ENCODE measurements at regions not wholly inside any gene's neighbourhood (a gene's known extent, or its start where the extent isn't known, plus 50 kb on each side); places are given as distances from the start of the nearest gene placed in this dataset.

DNA sequence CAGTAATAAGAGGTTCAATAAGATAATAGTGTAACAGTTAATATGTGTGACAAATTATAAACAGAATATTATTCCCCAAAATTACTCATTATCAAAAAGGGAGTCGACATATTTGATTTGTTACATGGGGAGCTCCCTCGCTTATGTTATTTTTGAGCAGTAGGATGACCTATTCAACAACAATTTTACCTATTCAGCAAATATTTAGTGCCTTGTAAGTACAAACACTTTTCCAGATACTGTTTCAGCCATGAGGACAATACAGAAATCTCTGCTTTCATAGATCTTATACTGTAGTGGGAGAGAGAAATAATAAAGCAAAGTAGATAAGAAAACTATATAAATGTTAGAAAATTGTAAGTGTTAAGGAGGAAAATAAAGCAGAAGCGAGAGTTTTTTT is 1342.8 kb upstream of the WWC1 start:
- DNase-seq: no peak
- H2BK120ac ChIP-seq (ENCODE audit: insufficient read depth, low read length, poor library complexity): no peak overlapping the region
- H2BK12ac ChIP-seq (ENCODE audit: low read length): no peak overlapping the region
- no peak overlapping the region for H2AFZ ChIP-seq (ENCODE audit: insufficient read depth, low read length, poor library complexity)
- no peaks in the 10 kb centered on the region for H3K36me3 ChIP-seq (ENCODE audit: control insufficient read depth in 1 of 2, insufficient read depth in 2 of 2, low read length in 2 of 2)
- no peaks in the 10 kb centered on the region for H3K27me3 ChIP-seq (ENCODE audit: insufficient read depth, low read length)
- H2AK5ac ChIP-seq (ENCODE audit: low read length): no peak overlapping the region
- no peak overlapping the region for H3K4me3 ChIP-seq (ENCODE audit: low read depth, low read length)
- H3K9me3 ChIP-seq (ENCODE audit: insufficient read depth, low read depth, low read length): no peaks in the 10 kb centered on the region
- no peak overlapping the region for H3K4me2 ChIP-seq (ENCODE audit: low read length)
- H3K79me2 ChIP-seq (ENCODE audit: control insufficient read depth, insufficient read depth, low read length, poor library complexity): no peaks in the 10 kb centered on the region
- H2BK5ac ChIP-seq (ENCODE audit: low read depth, low read length, poor library complexity): no peak overlapping the region
- no peaks in the 10 kb centered on the region for H3K79me1 ChIP-seq (ENCODE audit: low read length)
- H3K23ac ChIP-seq (ENCODE audit: low read length): no peak overlapping the region
- H3K27ac ChIP-seq (ENCODE audit: low read depth, low read length): no peak overlapping the region
- no peak overlapping the region for H3K14ac ChIP-seq (ENCODE audit: low read length)
- no peak overlapping the region for H3K18ac ChIP-seq (ENCODE audit: low read length)
- H3K4me1 ChIP-seq (ENCODE audit: control insufficient read depth in 1 of 2, insufficient read depth in 2 of 2, low read length in 2 of 2): no peaks in the 10 kb centered on the region
- 100% methylated on average over 1 of the region's 3 CpGs for WGBS (ENCODE audit: extremely low coverage, insufficient coverage, insufficient read length)
- no peak overlapping the region for H4K12ac ChIP-seq (ENCODE audit: low read depth, low read length)
- H3K9ac ChIP-seq (ENCODE audit: low read length): no peak overlapping the region
- no peak overlapping the region for H3K4ac ChIP-seq (ENCODE audit: low read depth, low read length)
- no peak overlapping the region for H4K8ac ChIP-seq (ENCODE audit: low read depth, low read length)
- no peak overlapping the region for H4K91ac ChIP-seq (ENCODE audit: low read depth, low read length)

DNA sequence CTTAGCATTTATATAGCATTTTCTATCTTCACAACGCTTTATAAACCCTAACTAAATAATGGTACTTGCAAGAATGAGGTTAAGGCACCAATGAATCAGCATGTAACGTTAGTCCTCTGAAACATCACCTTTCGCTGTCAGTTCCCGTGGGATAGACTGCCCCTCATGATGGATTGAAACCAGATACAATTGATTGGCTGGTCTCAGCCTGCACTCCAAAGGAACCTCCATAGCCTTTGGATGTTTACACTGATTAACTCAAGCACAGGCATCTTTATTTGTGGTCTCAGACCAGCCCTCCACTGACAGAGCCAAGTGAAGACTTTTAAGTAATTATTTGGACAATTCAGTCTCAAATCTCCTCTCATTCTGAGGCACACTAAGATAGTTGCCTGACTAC is 1339.4 kb upstream of the WWC1 start:
- Histone ChIP-seq H2BK5ac (ENCODE audit: low read depth, low read length, poor library complexity) (no peak overlapping the region), H3K4me3 (ENCODE audit: low read depth, low read length) (no peak overlapping the region), H3K18ac (ENCODE audit: low read length) (no peak overlapping the region), H2BK120ac (ENCODE audit: insufficient read depth, low read length, poor library complexity) (no peak overlapping the region), H3K4me2 (ENCODE audit: low read length) (no peak overlapping the region), H3K4ac (ENCODE audit: low read depth, low read length) (no peak overlapping the region), H4K8ac (ENCODE audit: low read depth, low read length) (no peak overlapping the region), H3K4me1 (ENCODE audit: control insufficient read depth in 1 of 2, insufficient read depth in 2 of 2, low read length in 2 of 2) (no peaks in the 10 kb centered on the region), H2AK5ac (ENCODE audit: low read length) (no peak overlapping the region), H2BK12ac (ENCODE audit: low read length) (no peak overlapping the region), H3K23ac (ENCODE audit: low read length) (no peak overlapping the region), H3K79me2 (ENCODE audit: control insufficient read depth, insufficient read depth, low read length, poor library complexity) (no peaks in the 10 kb centered on the region), H3K9ac (ENCODE audit: low read length) (no peak overlapping the region), H3K27me3 (ENCODE audit: insufficient read depth, low read length) (no peaks in the 10 kb centered on the region), H4K91ac (ENCODE audit: low read depth, low read length) (no peak overlapping the region), H3K9me3 (ENCODE audit: insufficient read depth, low read depth, low read length) (no peaks in the 10 kb centered on the region), H3K36me3 (ENCODE audit: control insufficient read depth in 1 of 2, insufficient read depth in 2 of 2, low read length in 2 of 2) (no peaks in the 10 kb centered on the region), H3K27ac (ENCODE audit: low read depth, low read length) (no peak overlapping the region), H3K14ac (ENCODE audit: low read length) (no peak overlapping the region), H4K12ac (ENCODE audit: low read depth, low read length) (no peak overlapping the region), H3K79me1 (ENCODE audit: low read length) (no peaks in the 10 kb centered on the region), H2AFZ (ENCODE audit: insufficient read depth, low read length, poor library complexity) (no peak overlapping the region)
- WGBS (ENCODE audit: extremely low coverage, insufficient coverage, insufficient read length): no CpG with 5 or more reads among the region's 4 CpGs
- DNase-seq: no peak

DNA sequence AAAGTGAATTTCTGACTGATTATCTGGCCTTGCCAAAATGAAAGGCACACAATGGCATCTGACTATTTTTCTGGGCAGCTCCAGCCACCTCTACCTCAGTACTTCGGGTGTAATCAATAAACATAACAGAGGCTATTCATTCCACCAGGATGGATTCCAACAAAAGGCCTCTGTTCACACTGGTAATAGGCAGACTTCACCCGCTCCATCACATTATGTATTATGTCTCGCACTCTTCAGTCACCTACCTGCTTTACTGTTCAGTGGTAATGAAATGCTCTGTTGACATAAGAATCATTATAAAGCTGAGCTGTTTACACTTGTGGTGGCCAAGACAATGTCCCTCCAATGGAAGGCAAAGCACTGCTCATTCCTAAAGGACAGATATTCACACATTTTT is 1333.7 kb upstream of the WWC1 start:
- Histone ChIP-seq H3K4ac (ENCODE audit: low read depth, low read length) (no peak overlapping the region), H3K18ac (ENCODE audit: low read length) (no peak overlapping the region), H4K8ac (ENCODE audit: low read depth, low read length) (no peak overlapping the region), H3K36me3 (ENCODE audit: control insufficient read depth in 1 of 2, insufficient read depth in 2 of 2, low read length in 2 of 2) (no peaks in the 10 kb centered on the region), H4K91ac (ENCODE audit: low read depth, low read length) (no peak overlapping the region), H3K4me1 (ENCODE audit: control insufficient read depth in 1 of 2, insufficient read depth in 2 of 2, low read length in 2 of 2) (no peaks in the 10 kb centered on the region), H3K79me1 (ENCODE audit: low read length) (no peaks in the 10 kb centered on the region), H2BK5ac (ENCODE audit: low read depth, low read length, poor library complexity) (no peak overlapping the region), H2AFZ (ENCODE audit: insufficient read depth, low read length, poor library complexity) (no peak overlapping the region), H3K23ac (ENCODE audit: low read length) (no peak overlapping the region), H3K27ac (ENCODE audit: low read depth, low read length) (no peak overlapping the region), H3K14ac (ENCODE audit: low read length) (no peak overlapping the region), H3K79me2 (ENCODE audit: control insufficient read depth, insufficient read depth, low read length, poor library complexity) (no peaks in the 10 kb centered on the region), H3K27me3 (ENCODE audit: insufficient read depth, low read length) (no peaks in the 10 kb centered on the region), H2BK120ac (ENCODE audit: insufficient read depth, low read length, poor library complexity) (no peak overlapping the region), H3K9me3 (ENCODE audit: insufficient read depth, low read depth, low read length) (no peaks in the 10 kb centered on the region), H3K4me3 (ENCODE audit: low read depth, low read length) (no peak overlapping the region), H2BK12ac (ENCODE audit: low read length) (no peak overlapping the region), H3K4me2 (ENCODE audit: low read length) (no peak overlapping the region), H2AK5ac (ENCODE audit: low read length) (no peak overlapping the region), H3K9ac (ENCODE audit: low read length) (no peak overlapping the region), H4K12ac (ENCODE audit: low read depth, low read length) (no peak overlapping the region)
- DNase-seq: no peak
- WGBS (ENCODE audit: extremely low coverage, insufficient coverage, insufficient read length): no CpG with 5 or more reads among the region's 3 CpGs

DNA sequence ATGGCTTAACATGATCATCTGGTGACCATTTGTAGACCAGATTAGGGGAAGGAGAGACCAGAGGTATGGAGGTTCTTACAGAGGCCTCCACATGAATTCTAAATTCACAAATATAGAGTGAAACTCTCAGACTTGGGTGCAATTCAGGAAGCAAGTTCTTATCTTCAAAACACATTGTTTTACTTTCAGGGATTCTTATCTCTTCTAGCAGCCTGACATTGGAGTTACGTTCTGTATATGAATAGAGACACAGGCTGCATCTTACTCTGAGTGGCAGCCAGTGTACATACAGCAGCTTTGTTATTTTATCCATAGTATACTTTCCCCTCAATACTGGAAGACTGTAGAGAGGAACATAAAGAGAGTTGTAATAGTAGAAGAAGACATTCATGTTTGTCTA is 1331.7 kb upstream of the WWC1 start:
- Histone ChIP-seq H3K23ac (ENCODE audit: low read length) (no peak overlapping the region), H2BK12ac (ENCODE audit: low read length) (no peak overlapping the region), H3K4me3 (ENCODE audit: low read depth, low read length) (no peak overlapping the region), H3K79me2 (ENCODE audit: control insufficient read depth, insufficient read depth, low read length, poor library complexity) (no peaks in the 10 kb centered on the region), H2AK5ac (ENCODE audit: low read length) (no peak overlapping the region), H2BK120ac (ENCODE audit: insufficient read depth, low read length, poor library complexity) (no peak overlapping the region), H3K4me1 (ENCODE audit: control insufficient read depth in 1 of 2, insufficient read depth in 2 of 2, low read length in 2 of 2) (no peaks in the 10 kb centered on the region), H4K91ac (ENCODE audit: low read depth, low read length) (no peak overlapping the region), H4K12ac (ENCODE audit: low read depth, low read length) (no peak overlapping the region), H3K4me2 (ENCODE audit: low read length) (no peak overlapping the region), H3K18ac (ENCODE audit: low read length) (no peak overlapping the region), H3K4ac (ENCODE audit: low read depth, low read length) (no peak overlapping the region), H4K8ac (ENCODE audit: low read depth, low read length) (no peak overlapping the region), H3K36me3 (ENCODE audit: control insufficient read depth in 1 of 2, insufficient read depth in 2 of 2, low read length in 2 of 2) (no peaks in the 10 kb centered on the region), H3K9me3 (ENCODE audit: insufficient read depth, low read depth, low read length) (no peaks in the 10 kb centered on the region), H3K27ac (ENCODE audit: low read depth, low read length) (no peak overlapping the region), H2AFZ (ENCODE audit: insufficient read depth, low read length, poor library complexity) (no peak overlapping the region), H3K27me3 (ENCODE audit: insufficient read depth, low read length) (no peaks in the 10 kb centered on the region), H3K79me1 (ENCODE audit: low read length) (no peaks in the 10 kb centered on the region), H2BK5ac (ENCODE audit: low read depth, low read length, poor library complexity) (no peak overlapping the region), H3K9ac (ENCODE audit: low read length) (no peak overlapping the region), H3K14ac (ENCODE audit: low read length) (no peak overlapping the region)
- no CpG with 5 or more reads among the region's 1 CpG for WGBS (ENCODE audit: extremely low coverage, insufficient coverage, insufficient read length)
- no peak for DNase-seq

All from trophoblast cell (in vitro differentiated cells and primary cell).